Left lobe of liver (tissue), 2 donors: ENCODE measurements at regions not wholly inside any gene's neighbourhood (a gene's known extent, or its start where the extent isn't known, plus 50 kb on each side); places are given as distances from the start of the nearest gene placed in this dataset.
"Not testable (repeated sequence)": the region's sequence is repeated elsewhere in the genome, so short reads cannot be mapped to it uniquely, and the experiment has no call there.

Experiments used
- ATAC-seq: fragments of 200-7000 bp; cut with Tn5 transposase; one replicate; pipeline ENCODE4 v1.9.1; 2020; ENCODE audit warnings: mild to moderate bottlenecking, moderate library complexity
- DNase-seq: peaks from one replicate; pipeline ENCODE4 v3.0.0-alpha.2; 2020; ENCODE audit warnings: low spot score
- donor health status: DM: no; HTN: no; CAD: no; lungs with moderate emphysema.
- donor health status: DM: no; HTN: yes; CAD: no.

GRCh38 chr16:50497592-50497991 lies 50.6 kb upstream of the NKD1 start:
- DNase-seq (no peak), ATAC-seq (no peak)

- ATAC-seq (no peak), DNase-seq (no peak)
These were observed 51.2 kb upstream of the NKD1 start for GRCh38 chr16:50496990-50497389.

DNA sequence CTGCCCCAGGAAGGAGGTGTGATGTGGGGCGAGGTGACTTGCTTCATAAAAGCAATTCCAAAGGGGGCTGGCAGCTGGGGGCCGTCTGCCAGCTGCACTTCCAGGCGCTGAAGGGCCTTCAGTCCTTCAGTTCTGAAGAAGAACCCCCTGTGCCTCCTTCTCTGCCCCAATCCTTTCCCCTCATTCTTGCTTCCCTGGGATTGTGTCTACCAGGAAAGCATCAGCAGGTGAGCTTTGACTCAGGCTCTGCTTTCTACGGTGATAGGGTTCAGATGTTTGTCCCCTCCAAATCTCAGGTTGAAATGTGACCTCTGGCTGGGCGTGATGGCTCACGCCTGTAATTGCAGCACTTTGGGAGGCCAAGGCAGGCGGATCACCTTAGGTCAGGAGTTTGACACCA lies 52.5 kb upstream of the NKD1 start:
- DNase-seq (no peak), ATAC-seq (no peak)

GRCh38 chr16:50494501-50495491 lies 53.4 kb upstream of the NKD1 start:
- no peak for ATAC-seq
- no peak for DNase-seq

DNA sequence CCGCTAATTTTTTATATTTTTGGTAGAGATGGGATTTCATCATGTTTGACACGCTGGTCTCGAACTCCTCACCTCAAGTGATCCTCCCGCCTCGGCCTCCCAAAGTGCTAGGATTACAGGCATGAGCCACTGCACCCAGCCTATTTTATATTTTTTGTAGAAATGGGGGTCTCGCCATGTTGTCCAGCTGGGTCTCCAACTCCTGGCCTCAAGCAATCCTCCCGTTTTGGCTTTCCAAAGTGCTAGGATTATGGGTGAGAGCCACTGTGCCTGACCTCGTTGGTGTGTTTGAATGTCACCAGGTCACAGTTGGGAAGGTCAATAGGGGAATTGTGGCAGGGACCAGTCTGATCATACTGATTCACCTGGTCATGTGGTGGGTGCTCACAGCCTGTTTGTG lies 56.7 kb upstream of the NKD1 start:
- DNase-seq = no peak
- no peak for ATAC-seq

DNA sequence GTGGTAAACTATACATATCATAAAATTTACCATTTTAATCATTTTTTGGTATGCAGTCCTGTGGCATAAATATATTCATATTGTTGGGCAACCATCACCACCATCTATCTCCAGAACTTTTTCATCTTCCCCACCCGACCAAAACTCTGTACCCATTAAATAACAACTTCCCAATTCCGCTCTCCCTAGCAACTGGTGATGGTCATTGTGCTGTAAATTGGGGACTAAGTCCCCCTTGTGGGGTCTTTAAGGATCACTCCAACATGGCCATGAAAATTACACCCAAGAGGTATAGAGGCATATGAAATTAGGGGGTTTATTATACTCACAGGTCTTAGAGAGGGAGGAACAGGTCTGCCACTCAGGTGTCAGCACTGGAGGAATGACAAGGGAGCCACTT lies 57.4 kb upstream of the NKD1 start:
- no peak for ATAC-seq
- no peak for DNase-seq

DNA sequence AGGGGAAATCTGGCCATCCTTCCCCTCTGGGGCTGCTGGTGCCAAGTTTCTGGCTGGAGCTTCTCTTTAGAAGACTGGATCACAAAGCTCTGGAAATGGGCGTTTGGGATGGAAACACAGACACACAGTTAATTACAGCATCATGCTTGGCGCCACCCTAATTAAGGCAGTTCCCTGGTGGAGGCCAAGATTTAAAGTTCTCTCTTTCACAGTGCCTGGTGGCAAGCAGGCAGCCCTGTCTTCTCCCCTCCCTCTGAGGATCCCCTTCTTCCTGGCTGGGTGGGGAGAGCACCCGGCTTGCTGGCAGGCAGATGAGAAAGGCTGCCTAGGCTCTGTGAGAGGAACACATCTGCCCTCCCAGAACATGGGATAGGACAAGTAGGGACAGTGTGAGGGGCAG lies 59.0 kb upstream of the NKD1 start:
- DNase-seq (no peak), ATAC-seq (no peak)

DNA sequence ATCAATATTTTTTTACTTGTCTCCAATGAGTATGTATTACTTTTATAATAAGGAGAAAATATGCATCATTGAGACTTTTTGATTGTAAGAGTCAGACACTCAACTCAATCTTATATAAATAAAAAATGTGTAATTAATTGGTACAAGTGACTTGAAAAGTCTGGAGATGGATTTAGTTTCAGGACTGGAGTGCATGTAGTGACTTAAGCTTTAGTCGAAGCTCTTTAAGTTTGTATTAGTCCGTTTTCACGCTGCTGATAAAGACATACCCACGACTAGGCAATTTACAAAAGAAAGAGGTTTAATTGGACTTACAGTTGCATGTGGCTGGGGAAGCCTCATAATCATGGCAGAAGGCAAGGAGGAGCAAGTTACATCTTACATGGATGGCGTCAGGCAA lies 60.7 kb upstream of the NKD1 start:
- DNase-seq = no peak
- ATAC-seq = no peak

DNA sequence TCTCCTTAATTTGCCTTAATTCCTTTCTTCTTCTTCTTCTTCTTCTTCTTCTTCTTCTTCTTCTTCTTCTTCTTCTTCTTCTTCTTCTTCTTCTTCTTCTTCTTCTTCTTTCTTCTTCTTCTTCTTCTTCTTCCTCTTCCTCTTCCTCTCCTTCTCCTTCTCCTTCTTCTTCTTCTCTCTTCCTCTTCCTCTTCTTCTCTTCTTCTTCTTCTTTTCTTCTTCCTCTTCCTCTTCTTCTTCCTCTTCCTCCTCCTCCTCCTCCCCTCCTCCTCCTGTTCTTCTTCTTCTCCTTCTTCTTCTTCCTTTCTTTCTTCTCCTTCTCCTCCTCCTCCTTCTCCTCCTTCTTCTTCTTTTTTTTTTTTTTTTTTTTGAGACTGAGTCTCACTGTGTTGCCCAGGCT lies 62.0 kb upstream of the NKD1 start:
- not testable (repeated sequence) for ATAC-seq, DNase-seq

GRCh38 chr16:50485232-50485631 lies 63.0 kb upstream of the NKD1 start:
- ATAC-seq (no peak), DNase-seq (no peak)

GRCh38 chr16:50482271-50482670 lies 65.9 kb upstream of the NKD1 start:
- ATAC-seq (no peak), DNase-seq (no peak)

DNA sequence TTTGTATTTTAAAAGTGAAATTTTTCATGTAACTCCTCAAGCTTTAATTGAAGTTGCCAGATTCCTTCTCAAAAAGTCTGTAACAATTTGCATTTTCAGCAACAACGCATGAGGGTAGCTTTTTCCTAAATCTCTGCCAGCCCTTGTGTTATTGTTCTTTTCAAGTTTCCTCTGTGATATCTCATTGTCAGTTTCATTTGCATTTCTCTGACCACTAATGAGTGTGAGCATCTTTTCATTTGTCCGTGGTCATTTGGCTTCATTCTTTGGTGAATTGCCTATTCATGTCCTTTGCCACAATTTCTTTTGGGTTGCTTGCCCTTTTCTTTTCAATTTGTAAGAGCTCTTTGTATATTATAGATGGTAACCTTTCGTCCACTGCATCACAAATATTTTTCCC lies 68.0 kb upstream of the NKD1 start:
- ATAC-seq (no peak), DNase-seq (no peak)

DNA sequence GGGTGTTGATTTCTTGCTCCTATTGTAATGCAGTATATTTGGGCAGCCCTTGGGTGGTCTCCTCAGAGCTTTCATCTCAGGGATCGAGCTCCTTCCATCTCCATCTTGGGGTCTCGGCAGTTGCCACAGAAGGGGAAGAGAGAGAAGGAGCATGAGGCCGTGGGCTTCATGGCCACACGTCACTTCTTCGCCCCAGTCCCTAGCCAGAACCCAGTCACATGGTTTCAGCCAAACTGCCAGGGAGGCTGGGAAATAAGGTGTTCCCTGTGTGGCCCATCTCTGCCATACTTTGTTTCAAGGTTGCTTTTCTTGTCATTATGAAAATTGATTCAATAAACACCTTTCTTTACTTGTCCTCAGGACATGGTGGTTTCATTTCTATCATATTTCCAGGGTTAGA lies 68.4 kb upstream of the NKD1 start:
- ATAC-seq (no peak), DNase-seq (no peak)

DNA sequence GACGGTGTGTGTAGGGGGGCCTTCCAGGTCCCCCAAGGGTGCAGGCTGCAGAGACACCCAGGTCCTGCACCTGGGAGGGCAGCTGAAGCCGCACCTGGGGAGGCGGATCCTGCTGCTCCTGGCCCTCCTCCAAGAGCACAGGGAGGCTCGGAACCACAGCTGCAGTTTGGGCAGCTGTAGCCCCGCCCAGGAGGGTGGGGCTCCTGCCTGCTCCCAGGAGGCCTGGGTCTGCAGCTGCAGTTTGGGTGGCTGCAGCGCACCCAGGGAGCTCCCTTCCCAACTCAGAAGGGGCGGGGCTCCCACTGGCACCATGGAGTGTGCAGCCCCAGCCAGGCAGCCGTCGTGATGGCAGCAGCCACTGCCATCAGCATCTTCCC lies 69.4 kb upstream of the NKD1 start:
- no peak for ATAC-seq

GRCh38 chr16:50478075-50478772 lies 70.0 kb upstream of the NKD1 start:
- ATAC-seq (no peak), DNase-seq (no peak)

More for the DNA sequence above, 69.4 kb upstream of the NKD1 start:
- no peak for DNase-seq

- ATAC-seq (no peak), DNase-seq (no peak)
These were observed 71.5 kb upstream of the NKD1 start for GRCh38 chr16:50476486-50477255.

- DNase-seq = no peak
- no peak for ATAC-seq
These were observed 73.0 kb upstream of the NKD1 start for GRCh38 chr16:50475170-50475569.

GRCh38 chr16:50474138-50474537 lies 74.1 kb upstream of the NKD1 start:
- no peak for DNase-seq
- no peak for ATAC-seq

- DNase-seq = no peak
- no peak for ATAC-seq
These were observed 74.7 kb upstream of the NKD1 start for GRCh38 chr16:50473356-50473945.

- ATAC-seq (no peak), DNase-seq (no peak)
These were observed 75.7 kb upstream of the NKD1 start for GRCh38 chr16:50472472-50472871.

- ATAC-seq (no peak), DNase-seq (no peak)
These were observed 77.5 kb upstream of the NKD1 start for GRCh38 chr16:50470687-50471086.
